HCT116 (cell line): ENCODE measurements at regions not wholly inside any gene's neighbourhood (a gene's known extent, or its start where the extent isn't known, plus 50 kb on each side); places are given as distances from the start of the nearest gene placed in this dataset.

Source experiments
- ATAC-seq: fragments of 200-7000 bp; cut with Tn5 transposase; 2 replicates; pipeline ENCODE4 v1.9.1; 2020; ENCODE audit warnings: mild to moderate bottlenecking, moderate library complexity
- BruUV-seq: library from RNA; stranded (reverse); fragments of 400-500 nt; replicated peaks from 2 replicates; lab custom pipeline; 2021; lab: Mats Ljungman, UMichigan
- CTCF ChIA-PET: fragments of 300-600 bp; sonication (Branson Sonifier 250); formaldehyde crosslinking; loops from one replicate; lab custom pipeline; 2021; ENCODE audit warnings: antibody characterized with exemption; lab: Charles Lee
- POLR2A ChIA-PET: fragments of 300-600, 350-600 bp; sonication (Branson Sonifier 250); formaldehyde crosslinking; loops from one replicate; lab custom pipeline; 2021; ENCODE audit warnings: antibody characterized with exemption; lab: Charles Lee
- RAD21 ChIA-PET, 2 experiments: fragments of 300-600 bp; sonication (Branson Sonifier 250); formaldehyde crosslinking; loops; one replicate each; lab custom pipeline; 2023; ENCODE audit warnings: low total read pairs in 2 of 2; ENCODE audit not compliant: uncharacterized antibody in 2 of 2, unreplicated experiment in 2 of 2, low non-redundant PET in 1 of 2; lab: Charles Lee
- DNase-seq: peaks from one replicate; pipeline ENCODE4 v3.0.0-alpha.2; 2010; ENCODE audit warnings: low read depth, low spot score
- H2AFZ ChIP-seq: fragments of 200-600 bp; shearing (Covaris generic), sonication (generic); 2 replicates; pipeline ENCODE4 v1.6.1; 2017; ENCODE audit warnings: low read depth, mixed run types, mixed read lengths, antibody characterized with exemption, low read length; ENCODE audit not compliant: poor library complexity, severe bottlenecking
- H3K27ac ChIP-seq: 2 replicates; pipeline ENCODE4 v1.5.1; 2012; ENCODE audit warnings: low read depth, low read length
- H3K27me3 ChIP-seq: fragments of 200-600 bp; sonication (generic); 2 replicates; pipeline ENCODE4 v1.6.1; 2016; ENCODE audit warnings: mixed run types, low read length, mixed read lengths; ENCODE audit not compliant: insufficient read depth
- H3K36me3 ChIP-seq, 2 experiments: fragments of 200-500 bp in 1 of 2; fragments of 200-600 bp in 1 of 2; sonication (Bioruptor generic) in 1 of 2; sonication (generic) in 1 of 2; 2 replicates each; pipeline versions ENCODE4 v1.5.1 to v1.6.1; 2014 to 2016; ENCODE audit warnings: low read length in 2 of 2, inconsistent platforms in 1 of 2, mixed read lengths in 1 of 2, mixed run types in 1 of 2; ENCODE audit not compliant: insufficient read depth in 2 of 2, control insufficient read depth in 1 of 2
- H3K4me1 ChIP-seq, 2 experiments: fragments of 200-600 bp in 1 of 2; sonication (generic) in 1 of 2; 2 replicates each; pipeline versions ENCODE4 v1.5.1 to v1.6.1; 2012 to 2017; ENCODE audit warnings: low read length in 2 of 2, inconsistent platforms in 1 of 2, mild to moderate bottlenecking in 1 of 2, mixed read lengths in 1 of 2, mixed run types in 1 of 2, moderate library complexity in 1 of 2; ENCODE audit not compliant: insufficient read depth in 2 of 2, control insufficient read depth in 1 of 2
- H3K4me2 ChIP-seq: fragments of 200-600 bp; sonication (generic); 2 replicates; pipeline ENCODE4 v1.6.1; 2017; ENCODE audit warnings: mixed run types, low read length, mixed read lengths
- H3K4me3 ChIP-seq, 2 experiments: fragments of 200-600 bp in 1 of 2; sonication (generic) in 1 of 2; replicated peaks in 1 of 2; 2 replicates each; pipeline ENCODE4 v1.5.1; 2011 to 2016; ENCODE audit warnings: low read length in 2 of 2, control low read depth in 1 of 2, low read depth in 1 of 2, mild to moderate bottlenecking in 1 of 2, mixed read lengths in 1 of 2, mixed run types in 1 of 2
- H3K79me2 ChIP-seq: fragments of 200-600 bp; sonication (generic); 2 replicates; pipeline ENCODE4 v1.6.1; 2017; ENCODE audit warnings: mild to moderate bottlenecking, mixed run types, low read length, moderate library complexity, mixed read lengths; ENCODE audit not compliant: insufficient read depth
- H3K9ac ChIP-seq: fragments of 200-600 bp; sonication (generic); 2 replicates; pipeline ENCODE4 v1.6.1; 2016; ENCODE audit warnings: low read length, mixed read lengths
- H3K9me2 ChIP-seq: fragments of 200-600 bp; sonication (generic), shearing (Covaris generic); 2 replicates; pipeline ENCODE4 v1.6.1; 2017; ENCODE audit warnings: mixed run types, mild to moderate bottlenecking, moderate library complexity; ENCODE audit not compliant: insufficient read depth
- H3K9me3 ChIP-seq, 2 experiments: fragments of 200-500 bp in 1 of 2; fragments of 200-600 bp in 1 of 2; sonication (Bioruptor generic) in 1 of 2; sonication (generic) in 1 of 2; 2 replicates each; pipeline ENCODE4 v1.6.1; 2014 to 2017; ENCODE audit warnings: low read length in 2 of 2, mixed read lengths in 2 of 2, inconsistent platforms in 1 of 2, low read depth in 1 of 2, mild to moderate bottlenecking in 1 of 2, mixed run types in 1 of 2, moderate library complexity in 1 of 2; ENCODE audit not compliant: control insufficient read depth in 1 of 2, insufficient read depth in 1 of 2
- H4K20me1 ChIP-seq: fragments of 200-600 bp; sonication (generic), shearing (Covaris generic); 2 replicates; pipeline ENCODE4 v1.6.1; 2017; ENCODE audit warnings: mixed run types, mild to moderate bottlenecking, moderate library complexity; ENCODE audit not compliant: insufficient read depth
- CBX3 ChIP-seq: IDR thresholded peaks from 2 replicates; pipeline ENCODE4 v1.6.1; 2012; ENCODE audit warnings: low read depth
- CEBPB ChIP-seq: IDR thresholded peaks from 2 replicates; pipeline ENCODE4 v1.6.1; 2012; ENCODE audit warnings: low read depth
- EGR1 ChIP-seq: IDR thresholded peaks from 2 replicates; pipeline ENCODE4 v1.6.1; 2012; ENCODE audit warnings: low read depth
- ELF1 ChIP-seq: IDR thresholded peaks from 2 replicates; pipeline ENCODE4 v1.6.1; 2012; ENCODE audit warnings: low read depth, borderline replicate concordance
- EZH2phosphoT487 ChIP-seq: fragments of 200-600 bp; IDR thresholded peaks from 2 replicates; pipeline ENCODE4 v1.6.1; 2018; ENCODE audit warnings: antibody characterized with exemption, borderline replicate concordance
- FOSL1 ChIP-seq: IDR thresholded peaks from 2 replicates; pipeline ENCODE4 v1.6.1; 2012; ENCODE audit warnings: low read depth
- JUND ChIP-seq: IDR thresholded peaks from 2 replicates; pipeline ENCODE4 v1.6.1; 2012
- MAX ChIP-seq: IDR thresholded peaks from 2 replicates; pipeline ENCODE4 v1.6.1; 2012
- POLR2A ChIP-seq: IDR thresholded peaks from 2 replicates; pipeline ENCODE4 v1.7.0; 2011; ENCODE audit warnings: borderline replicate concordance; ENCODE audit not compliant: insufficient read depth, insufficient read length; ENCODE audit errors: extremely low read depth
- POLR2AphosphoS5 ChIP-seq: IDR thresholded peaks from 2 replicates; pipeline ENCODE4 v1.6.1; 2011; ENCODE audit warnings: mild to moderate bottlenecking, low read depth, low read length, moderate library complexity
- RAD21 ChIP-seq: IDR thresholded peaks from 2 replicates; pipeline ENCODE4 v1.6.1; 2012; ENCODE audit warnings: low read depth, mild to moderate bottlenecking
- REST ChIP-seq: IDR thresholded peaks from 2 replicates; pipeline ENCODE4 v1.6.1; 2012; ENCODE audit warnings: low read depth
- SIN3A ChIP-seq: IDR thresholded peaks from 2 replicates; pipeline ENCODE4 v1.6.1; 2012; ENCODE audit warnings: low read depth
- TCF7L2 ChIP-seq: IDR thresholded peaks from 2 replicates; pipeline ENCODE4 v1.7.0; 2011; ENCODE audit warnings: borderline replicate concordance, inconsistent platforms; ENCODE audit not compliant: insufficient read depth, insufficient read length; ENCODE audit errors: extremely low read depth
- ZBTB33 ChIP-seq: IDR thresholded peaks from 2 replicates; pipeline ENCODE4 v1.6.1; 2011; ENCODE audit warnings: mild to moderate bottlenecking, low read length, moderate library complexity; ENCODE audit not compliant: insufficient replicate concordance; ENCODE audit errors: extremely low read depth
- ZFX ChIP-seq: fragments of 450-650 bp; IDR thresholded peaks from 2 replicates; pipeline ENCODE4 v1.6.1; 2017
- ZNF274 ChIP-seq: fragments of 200-500 bp; sonication (Bioruptor generic); IDR thresholded peaks from 2 replicates; pipeline ENCODE4 v1.6.1; 2014; ENCODE audit warnings: mild to moderate bottlenecking, low read depth, low read length, inconsistent platforms
- intact Hi-C: fragments of 100-400 bp; cut with micrococcal nuclease; formaldehyde crosslinking; loops from 2 replicates; pipeline ENCODE4 v1.10.0; 2022

- no peak for ATAC-seq
- H4K20me1 ChIP-seq = no peaks in the 10 kb centered on the region
- no peak overlapping the region for H2AFZ ChIP-seq
- peaks cover 3 to 8% of the 10 kb centered on the region in 2 experiments; a peak in 3 of 4 replicates for H3K4me1 ChIP-seq
- POLR2A ChIA-PET = no interaction called here
- BruUV-seq = no TSS peak
- H3K4me3 ChIP-seq = no peak overlapping the region
- H3K9me3 ChIP-seq = no peaks in the 10 kb centered on the region
- TF ChIP-seq TCF7L2 (no peak), ZNF274 (no peak), REST (no peak), ZBTB33 (no peak), ELF1 (no peak), POLR2A (no peak), ZFX (no peak), EGR1 (no peak), MAX (no peak), CBX3 (no peak), JUND (no peak), FOSL1 (no peak), EZH2phosphoT487 (no peak), SIN3A (no peak), CEBPB (no peak), POLR2AphosphoS5 (no peak), RAD21 (no peak)
- TF ChIP-seq, all 23 proteins: peak for 0
- Histone ChIP-seq H3K79me2 (no peaks in the 10 kb centered on the region), H3K27me3 (no peaks in the 10 kb centered on the region), H3K36me3 (no peaks in the 10 kb centered on the region), H3K9ac (no peak overlapping the region), H3K27ac (no peak overlapping the region), H3K4me2 (no peak overlapping the region), H3K9me2 (no peaks in the 10 kb centered on the region)
- CTCF ChIA-PET = no interaction called here
- no peak for DNase-seq
- intact Hi-C loops = no loop called here
- RAD21 ChIA-PET = no interaction called here
Observed at GRCh38 chr2:52886556-52886955, 881.0 kb upstream of the CHAC2 start.
